Neural progenitor cell (in vitro differentiated cells): ENCODE measurements at regions not wholly inside any gene's neighbourhood (a gene's known extent, or its start where the extent isn't known, plus 50 kb on each side); places are given as distances from the start of the nearest gene placed in this dataset.

Experiments used
- EZH2 ChIP-seq: fragments of 200-600 bp; sonication (generic); IDR thresholded peaks from 2 replicates; pipeline ENCODE4 v1.6.1; 2017; ENCODE audit warnings: antibody characterized with exemption, mild to moderate bottlenecking, moderate library complexity
- TF ChIP-seq, protein P1 (sequence below): fragments of 200-600 bp; sonication (generic); IDR thresholded peaks from 2 replicates; pipeline ENCODE4 v1.5.1; 2017; ENCODE audit warnings: antibody characterized with exemption, mild to moderate bottlenecking

DNA sequence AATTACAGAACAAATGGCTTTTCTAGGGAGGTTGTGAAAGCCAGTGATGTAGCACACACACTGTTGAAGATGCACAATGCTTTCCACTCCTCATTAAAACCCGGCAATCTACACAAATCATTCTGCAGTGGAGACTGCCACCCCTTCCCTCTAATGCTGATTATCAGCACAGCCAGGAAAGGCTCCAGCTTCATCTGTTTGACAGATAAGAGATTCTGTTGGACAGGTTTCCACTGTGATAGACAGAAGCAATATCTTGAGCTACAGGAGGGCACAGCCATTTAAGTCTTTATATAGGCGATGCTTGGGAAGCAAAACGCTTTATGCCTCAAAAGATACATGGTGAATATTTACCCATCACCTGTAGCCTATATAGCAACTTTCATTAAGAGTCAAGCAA lies 555.6 kb downstream of the GLRX3 start:
- TF ChIP-seq, protein P1, sequence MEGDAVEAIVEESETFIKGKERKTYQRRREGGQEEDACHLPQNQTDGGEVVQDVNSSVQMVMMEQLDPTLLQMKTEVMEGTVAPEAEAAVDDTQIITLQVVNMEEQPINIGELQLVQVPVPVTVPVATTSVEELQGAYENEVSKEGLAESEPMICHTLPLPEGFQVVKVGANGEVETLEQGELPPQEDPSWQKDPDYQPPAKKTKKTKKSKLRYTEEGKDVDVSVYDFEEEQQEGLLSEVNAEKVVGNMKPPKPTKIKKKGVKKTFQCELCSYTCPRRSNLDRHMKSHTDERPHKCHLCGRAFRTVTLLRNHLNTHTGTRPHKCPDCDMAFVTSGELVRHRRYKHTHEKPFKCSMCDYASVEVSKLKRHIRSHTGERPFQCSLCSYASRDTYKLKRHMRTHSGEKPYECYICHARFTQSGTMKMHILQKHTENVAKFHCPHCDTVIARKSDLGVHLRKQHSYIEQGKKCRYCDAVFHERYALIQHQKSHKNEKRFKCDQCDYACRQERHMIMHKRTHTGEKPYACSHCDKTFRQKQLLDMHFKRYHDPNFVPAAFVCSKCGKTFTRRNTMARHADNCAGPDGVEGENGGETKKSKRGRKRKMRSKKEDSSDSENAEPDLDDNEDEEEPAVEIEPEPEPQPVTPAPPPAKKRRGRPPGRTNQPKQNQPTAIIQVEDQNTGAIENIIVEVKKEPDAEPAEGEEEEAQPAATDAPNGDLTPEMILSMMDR, result no peak
- no peak for TF ChIP-seq EZH2
